Trophoblast cell (in vitro differentiated cells and primary cell): ENCODE measurements at regions not wholly inside any gene's neighbourhood (a gene's known extent, or its start where the extent isn't known, plus 50 kb on each side); places are given as distances from the start of the nearest gene placed in this dataset.

Experiments used
- DNase-seq, 2 donors: peaks; one replicate each; pipeline ENCODE4 v3.0.0-alpha.2; 2016
- H2AFZ ChIP-seq: 2 replicates; pipeline ENCODE4 v1.6.1; 2013; ENCODE audit warnings: low read length, moderate library complexity, mild to moderate bottlenecking; ENCODE audit not compliant: insufficient read depth, poor library complexity
- H2AK5ac ChIP-seq: 2 replicates; pipeline ENCODE4 v1.6.1; 2013; ENCODE audit warnings: mild to moderate bottlenecking, low read length
- H2BK120ac ChIP-seq: 2 replicates; pipeline ENCODE4 v1.6.1; 2013; ENCODE audit warnings: low read length, mild to moderate bottlenecking, moderate library complexity; ENCODE audit not compliant: insufficient read depth, poor library complexity
- H2BK12ac ChIP-seq: 2 replicates; pipeline ENCODE4 v1.6.1; 2013; ENCODE audit warnings: mild to moderate bottlenecking, low read length, moderate library complexity
- H2BK5ac ChIP-seq: 2 replicates; pipeline ENCODE4 v1.6.1; 2013; ENCODE audit warnings: low read length, low read depth, moderate library complexity, mild to moderate bottlenecking; ENCODE audit not compliant: poor library complexity
- H3K14ac ChIP-seq: 2 replicates; pipeline ENCODE4 v1.6.1; 2013; ENCODE audit warnings: mild to moderate bottlenecking, low read length
- H3K18ac ChIP-seq: 2 replicates; pipeline ENCODE4 v1.6.1; 2013; ENCODE audit warnings: mild to moderate bottlenecking, low read length
- H3K23ac ChIP-seq: 2 replicates; pipeline ENCODE4 v1.6.1; 2013; ENCODE audit warnings: low read length
- H3K27ac ChIP-seq: 2 replicates; pipeline ENCODE4 v1.5.1; 2013; ENCODE audit warnings: low read depth, mild to moderate bottlenecking, inconsistent platforms, low read length, moderate library complexity
- H3K27me3 ChIP-seq: 2 replicates; pipeline ENCODE4 v1.6.1; 2013; ENCODE audit warnings: inconsistent platforms, mild to moderate bottlenecking, low read length, moderate library complexity; ENCODE audit not compliant: insufficient read depth
- H3K36me3 ChIP-seq, 2 experiments: 1 replicate in 1 of 2; 2 replicates in 1 of 2; pipeline ENCODE4 v1.6.1; 2013; ENCODE audit warnings: low read length in 2 of 2, mild to moderate bottlenecking in 2 of 2, moderate library complexity in 1 of 2; ENCODE audit not compliant: insufficient read depth in 2 of 2, control insufficient read depth in 1 of 2
- H3K4ac ChIP-seq: 2 replicates; pipeline ENCODE4 v1.6.1; 2013; ENCODE audit warnings: low read depth, mild to moderate bottlenecking, low read length, moderate library complexity
- H3K4me1 ChIP-seq, 2 experiments: 1 replicate in 1 of 2; 2 replicates in 1 of 2; pipeline ENCODE4 v1.6.1; 2013; ENCODE audit warnings: low read length in 2 of 2, mild to moderate bottlenecking in 2 of 2, moderate library complexity in 1 of 2; ENCODE audit not compliant: insufficient read depth in 2 of 2, control insufficient read depth in 1 of 2
- H3K4me2 ChIP-seq: 2 replicates; pipeline ENCODE4 v1.6.1; 2013; ENCODE audit warnings: inconsistent platforms, mild to moderate bottlenecking, low read length, moderate library complexity
- H3K4me3 ChIP-seq: 2 replicates; pipeline ENCODE4 v1.5.1; 2013; ENCODE audit warnings: mild to moderate bottlenecking, low read depth, low read length, inconsistent platforms
- H3K79me1 ChIP-seq: one replicate; pipeline ENCODE4 v1.6.1; 2013; ENCODE audit warnings: low read length
- H3K79me2 ChIP-seq: 2 replicates; pipeline ENCODE4 v1.6.1; 2013; ENCODE audit warnings: low read length, mild to moderate bottlenecking; ENCODE audit not compliant: control insufficient read depth, insufficient read depth, poor library complexity
- H3K9ac ChIP-seq: 2 replicates; pipeline ENCODE4 v1.6.1; 2013; ENCODE audit warnings: mild to moderate bottlenecking, low read length
- H3K9me3 ChIP-seq: 2 replicates; pipeline ENCODE4 v1.6.1; 2013; ENCODE audit warnings: low read depth, mild to moderate bottlenecking, control low read depth, inconsistent platforms, low read length; ENCODE audit not compliant: insufficient read depth
- H4K12ac ChIP-seq: 2 replicates; pipeline ENCODE4 v1.6.1; 2013; ENCODE audit warnings: low read depth, mild to moderate bottlenecking, low read length, moderate library complexity
- H4K8ac ChIP-seq: 2 replicates; pipeline ENCODE4 v1.6.1; 2013; ENCODE audit warnings: low read depth, mild to moderate bottlenecking, low read length, moderate library complexity
- H4K91ac ChIP-seq: one replicate; pipeline ENCODE4 v1.6.1; 2013; ENCODE audit warnings: low read depth, mild to moderate bottlenecking, low read length, moderate library complexity
- WGBS: extraction: QIAGEN DNeasy Blood & Tissue Kit; methylation state at CpG from one replicate; pipeline ENCODE4 v1.1.7; 2013; ENCODE audit warnings: missing lambda C conversion rate; ENCODE audit not compliant: insufficient read length, insufficient coverage; ENCODE audit errors: extremely low coverage; 5-methylcytosine and 5-hydroxymethylcytosine counted together

DNA sequence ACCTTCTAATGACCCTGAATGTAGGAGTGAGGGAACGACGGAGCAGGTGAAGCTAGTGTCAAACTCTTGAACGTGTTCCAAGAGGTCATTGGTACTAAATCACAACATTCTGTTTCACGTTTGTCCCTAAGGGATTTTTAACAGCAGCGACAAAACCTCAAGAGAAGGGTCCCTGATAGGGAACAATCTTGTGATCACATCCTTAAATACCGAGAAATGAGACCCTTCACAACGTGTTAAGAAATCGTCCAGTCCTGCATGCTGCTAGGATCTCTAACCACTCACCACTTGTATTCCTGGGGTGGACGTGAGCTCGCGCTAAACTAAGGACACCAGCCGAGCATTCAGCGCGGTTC, 134.1 kb upstream of the KRAS start:
- Histone ChIP-seq H4K91ac (peak overlapping the region; percentile 98), H3K4ac (no peak overlapping the region), H3K23ac (no peak overlapping the region), H3K9me3 (no peaks in the 10 kb centered on the region), H3K27me3 (no peaks in the 10 kb centered on the region), H3K79me2 (peaks cover 7% of the 10 kb centered on the region), H3K18ac (no peak overlapping the region), H2BK120ac (no peak overlapping the region), H4K12ac (peak overlapping the region; percentile 68), H2BK5ac (peak overlapping the region; percentile 38), H3K4me2 (peak overlapping the region; percentile 94), H2BK12ac (peak overlapping the region; percentile 28), H3K4me1 (peaks cover 4 to 10% of the 10 kb centered on the region in 2 experiments), H3K27ac (peak overlapping the region; percentile 99), H3K14ac (peak overlapping the region; percentile 57), H4K8ac (peak overlapping the region; percentile 99), H3K9ac (peak overlapping the region; percentile 64), H3K79me1 (peaks cover 13% of the 10 kb centered on the region), H3K4me3 (peak overlapping the region; percentile 78), H3K36me3 (no peaks in the 10 kb centered on the region), H2AK5ac (no peak overlapping the region), H2AFZ (peak overlapping the region; percentile 19)
- peak in 1 of 2 donors; percentile 23 for DNase-seq
- WGBS = no CpG with 5 or more reads among the region's 14 CpGs

DNA sequence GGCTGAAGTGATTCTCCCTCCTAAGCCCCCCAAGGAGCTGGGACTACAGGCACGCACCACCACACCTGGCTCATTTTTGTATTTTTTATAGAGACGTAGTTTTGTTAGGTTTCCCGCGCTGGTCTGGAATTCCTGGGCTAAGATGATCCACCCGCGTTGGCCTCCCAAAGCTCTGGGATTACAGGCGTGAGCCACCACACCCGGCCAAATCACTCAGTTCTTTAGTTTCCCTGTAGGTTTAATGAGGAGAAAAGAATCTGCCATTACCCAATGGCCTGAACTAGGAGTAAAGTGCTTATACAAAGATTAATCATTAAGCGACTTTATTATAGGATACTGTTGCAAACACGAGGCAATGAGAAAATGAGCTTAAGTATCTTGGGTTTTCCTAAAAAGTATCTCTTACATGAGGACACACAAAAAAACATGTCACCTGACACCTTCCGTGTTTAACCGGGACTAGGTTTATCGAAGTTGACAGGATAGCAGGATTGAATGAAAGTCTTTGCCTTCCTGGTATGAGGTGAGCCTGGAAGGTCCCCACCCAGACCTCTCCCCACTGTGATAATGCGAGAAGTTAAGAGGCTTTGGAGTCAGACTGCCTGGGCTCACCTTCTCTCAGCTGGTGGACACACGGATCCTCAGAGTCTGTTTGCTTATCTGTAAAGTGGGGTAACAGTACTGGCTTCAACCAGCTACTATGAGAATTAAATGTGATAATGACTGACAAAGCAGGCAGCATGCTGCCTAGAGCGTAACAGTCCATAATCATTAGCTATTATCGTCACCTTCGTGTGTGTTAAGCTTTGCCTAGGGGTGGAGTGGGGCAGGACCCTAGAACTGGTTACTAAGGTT, 133.5 kb upstream of the KRAS start:
- peaks cover 13% of the 10 kb centered on the region for H3K79me1 ChIP-seq
- WGBS = no CpG with 5 or more reads among the region's 18 CpGs
- no peak overlapping the region for H3K18ac ChIP-seq
- H3K14ac ChIP-seq = no peak overlapping the region
- H3K23ac ChIP-seq = no peak overlapping the region
- H3K9me3 ChIP-seq = no peaks in the 10 kb centered on the region
- no peak overlapping the region for H3K4ac ChIP-seq
- H2BK120ac ChIP-seq = no peak overlapping the region
- no peak overlapping the region for H2AFZ ChIP-seq
- H2AK5ac ChIP-seq = no peak overlapping the region
- no peak overlapping the region for H2BK12ac ChIP-seq
- peak overlapping the region; percentile 94 for H3K4me2 ChIP-seq
- no peak overlapping the region for H4K12ac ChIP-seq
- DNase-seq = no peak
- H3K4me3 ChIP-seq = no peak overlapping the region
- H2BK5ac ChIP-seq = no peak overlapping the region
- no peak overlapping the region for H4K91ac ChIP-seq
- H3K36me3 ChIP-seq = no peaks in the 10 kb centered on the region
- H3K79me2 ChIP-seq = peaks cover 7% of the 10 kb centered on the region
- H4K8ac ChIP-seq = no peak overlapping the region
- no peak overlapping the region for H3K9ac ChIP-seq
- H3K27me3 ChIP-seq = no peaks in the 10 kb centered on the region
- H3K4me1 ChIP-seq = peaks cover 4 to 10% of the 10 kb centered on the region in 2 experiments
- no peak overlapping the region for H3K27ac ChIP-seq

DNA sequence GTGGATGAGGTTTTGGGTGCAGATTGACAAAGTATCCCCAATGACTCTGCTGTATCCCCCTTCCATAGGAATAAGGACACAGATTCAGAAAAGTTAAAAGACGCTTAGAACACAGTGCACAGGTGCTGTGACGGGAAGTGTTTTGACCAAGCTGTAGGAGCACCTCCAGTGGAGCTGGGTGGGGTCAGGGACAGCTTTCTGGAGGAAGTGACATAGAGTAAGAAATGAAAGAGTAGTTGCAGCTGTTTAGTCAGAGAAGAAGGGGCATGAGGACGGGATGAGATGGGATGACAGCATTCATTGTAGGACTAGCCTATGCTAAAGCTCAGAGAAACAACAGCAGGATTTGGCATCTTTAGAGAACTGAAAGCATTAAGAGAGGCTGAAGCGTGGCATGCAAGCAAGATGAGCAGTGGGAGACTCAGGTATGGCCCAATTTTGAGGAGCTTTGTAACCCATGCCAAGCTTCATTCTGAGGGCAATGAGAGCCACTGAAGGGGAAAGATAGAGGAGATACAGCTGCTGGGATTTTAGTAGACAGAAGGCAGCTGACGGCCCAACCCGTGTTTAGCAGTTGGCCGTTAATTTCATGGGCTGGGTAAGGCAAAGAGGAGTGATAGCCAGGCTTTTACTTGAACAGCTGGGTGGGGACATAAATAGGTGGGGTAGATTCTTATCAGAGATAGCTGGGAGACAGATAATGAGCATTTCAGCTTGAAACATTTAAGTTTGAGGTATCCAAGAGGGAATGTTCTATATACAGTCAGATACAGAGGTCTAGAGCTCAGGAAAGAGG, 131.8 kb upstream of the KRAS start:
- Histone ChIP-seq H4K12ac (no peak overlapping the region), H3K4me1 (peaks cover 4 to 10% of the 10 kb centered on the region in 2 experiments), H3K9ac (no peak overlapping the region), H2AFZ (no peak overlapping the region), H2BK5ac (no peak overlapping the region), H3K23ac (no peak overlapping the region), H3K4ac (no peak overlapping the region), H2AK5ac (no peak overlapping the region), H2BK12ac (no peak overlapping the region), H2BK120ac (no peak overlapping the region), H3K27ac (no peak overlapping the region), H3K4me3 (no peak overlapping the region), H4K8ac (no peak overlapping the region), H3K79me1 (peaks cover 13% of the 10 kb centered on the region), H3K27me3 (no peaks in the 10 kb centered on the region), H3K14ac (no peak overlapping the region), H3K79me2 (peaks cover 7% of the 10 kb centered on the region), H4K91ac (no peak overlapping the region), H3K4me2 (no peak overlapping the region), H3K9me3 (no peaks in the 10 kb centered on the region), H3K18ac (no peak overlapping the region), H3K36me3 (no peaks in the 10 kb centered on the region)
- WGBS = no CpG with 5 or more reads among the region's 7 CpGs
- no peak for DNase-seq

DNA sequence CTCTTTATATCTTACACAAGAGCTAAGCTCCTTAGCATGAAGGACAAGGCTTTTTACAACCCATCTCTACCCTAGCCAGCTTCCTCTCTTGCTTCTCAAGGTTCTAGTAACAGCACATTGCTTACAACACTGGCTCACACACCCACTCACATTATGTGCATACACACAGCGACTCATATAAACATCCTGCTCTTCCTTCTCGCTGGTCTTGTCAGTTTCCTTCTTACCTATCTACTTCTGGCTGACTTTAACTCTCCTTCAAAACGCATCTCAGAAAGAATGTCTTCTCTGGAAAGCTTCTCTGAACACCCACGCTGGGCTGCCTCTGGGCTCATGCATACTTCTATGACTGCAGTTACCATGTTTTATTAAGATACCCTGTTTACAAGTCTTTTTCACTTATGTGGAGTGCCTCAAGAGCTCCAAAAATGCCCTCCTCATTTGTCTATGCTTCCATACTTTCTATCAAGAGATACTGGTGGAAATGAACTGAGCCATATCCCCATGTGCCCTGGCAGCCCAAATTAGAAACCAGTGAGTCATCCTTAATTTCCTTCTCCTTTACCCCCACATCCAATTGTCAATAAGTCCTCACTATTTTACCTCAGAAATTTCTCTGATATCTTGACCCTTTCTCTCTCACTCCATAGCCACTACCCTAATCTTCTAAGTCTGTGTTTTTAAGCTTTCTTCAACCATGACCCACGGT, 126.9 kb upstream of the KRAS start:
- Histone ChIP-seq H3K4me1 (no peaks in the 10 kb centered on the region), H2BK120ac (no peak overlapping the region), H2BK12ac (no peak overlapping the region), H3K14ac (no peak overlapping the region), H3K4me2 (no peak overlapping the region), H3K4me3 (no peak overlapping the region), H3K27ac (no peak overlapping the region), H3K18ac (no peak overlapping the region), H4K91ac (no peak overlapping the region), H4K8ac (no peak overlapping the region), H2AFZ (no peak overlapping the region), H3K9ac (no peak overlapping the region), H3K4ac (no peak overlapping the region), H3K23ac (no peak overlapping the region), H2AK5ac (no peak overlapping the region), H2BK5ac (no peak overlapping the region), H3K36me3 (no peaks in the 10 kb centered on the region), H3K27me3 (no peaks in the 10 kb centered on the region), H3K79me1 (no peaks in the 10 kb centered on the region), H3K9me3 (no peaks in the 10 kb centered on the region), H3K79me2 (no peaks in the 10 kb centered on the region), H4K12ac (no peak overlapping the region)
- no peak for DNase-seq
- no CpG with 5 or more reads among the region's 5 CpGs for WGBS
